ENCODE measurements at regions not wholly inside any gene's neighbourhood (a gene's known extent, or its start where the extent isn't known, plus 50 kb on each side); places are given as distances from the start of the nearest gene placed in this dataset.

DNA sequence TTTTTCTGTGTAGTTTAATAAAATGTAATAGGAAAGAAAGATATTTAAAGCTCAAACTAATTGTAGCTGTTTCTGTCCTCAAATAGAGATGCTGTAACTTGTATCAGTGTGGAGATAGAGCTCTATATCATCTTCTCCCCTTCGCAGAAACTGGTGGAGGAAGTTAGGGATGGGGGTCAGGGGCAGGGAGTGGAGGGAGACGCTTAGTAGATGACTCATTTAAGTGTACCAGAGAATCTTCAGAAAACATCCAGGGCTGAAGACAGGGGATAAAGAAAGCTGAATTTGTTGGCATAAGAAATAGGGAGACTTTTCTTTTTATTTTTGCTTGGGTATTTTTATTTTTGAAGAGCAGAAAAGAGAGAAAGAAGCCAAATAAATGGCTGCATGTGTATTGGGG is 282.6 kb upstream of the DPYD start:
- DNase-seq (ENCODE audit: low read depth in 2 of 2), result no peak

DNA sequence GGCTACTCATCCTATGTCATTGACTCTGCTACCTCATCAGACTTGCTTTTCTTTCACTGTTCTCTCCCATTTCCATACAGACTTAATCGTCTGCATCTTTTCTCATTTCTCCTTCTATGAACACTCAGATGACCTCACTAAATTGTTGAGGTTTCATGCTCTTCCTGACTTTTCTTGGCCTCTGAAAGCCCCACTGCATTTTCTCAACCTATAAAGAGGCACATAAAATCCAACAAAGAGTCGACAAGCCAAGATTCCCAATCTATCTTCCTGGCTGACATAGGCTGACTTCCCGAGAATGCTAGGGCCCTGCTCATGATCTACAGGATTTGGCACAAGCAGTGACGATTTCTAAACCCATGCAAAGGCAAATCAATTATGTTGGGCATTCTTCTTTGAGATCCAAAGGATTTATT is 280.8 kb upstream of the DPYD start:
- DNase-seq (ENCODE audit: low read depth in 2 of 2), result no peak

DNA sequence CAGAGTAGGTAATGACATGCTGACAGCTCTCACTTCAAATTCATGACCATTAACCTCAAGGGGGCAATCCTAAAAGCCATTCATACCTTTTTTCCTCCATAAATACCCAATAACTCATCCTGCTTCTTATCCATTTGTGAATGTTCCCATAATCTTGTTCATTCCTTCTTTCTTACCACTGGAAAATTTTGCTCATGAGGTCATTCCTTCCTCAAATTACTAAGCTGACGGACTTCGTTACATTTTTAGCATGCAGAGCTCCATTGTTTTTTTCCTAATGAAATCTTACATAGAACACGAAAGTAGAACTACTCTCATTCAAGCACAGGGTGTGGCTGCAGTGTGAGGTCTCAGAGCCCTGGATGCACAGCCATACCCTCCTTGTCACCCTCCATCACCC is 276.5 kb upstream of the DPYD start:
- DNase-seq (ENCODE audit: low read depth in 2 of 2), result no peak

DNA sequence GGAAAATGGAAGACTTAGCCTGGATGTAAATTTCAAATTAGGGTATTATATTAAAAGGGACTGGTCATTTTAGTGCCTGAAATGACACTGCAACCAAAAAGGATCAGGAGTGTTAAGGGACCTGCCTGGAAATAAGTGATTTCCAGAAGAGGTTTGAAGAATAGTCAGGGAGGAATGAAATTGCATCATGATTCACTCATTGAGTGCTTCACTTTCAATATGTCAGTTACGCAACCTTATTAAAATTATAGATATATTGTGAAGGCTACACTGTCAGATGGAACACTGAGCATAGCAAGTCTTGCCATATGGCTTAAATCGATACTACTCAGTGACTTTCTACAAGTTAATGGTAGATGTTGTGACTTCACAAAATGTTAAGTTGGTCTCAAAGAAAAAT is 275.2 kb upstream of the DPYD start:
- no peak for DNase-seq (ENCODE audit: low read depth in 2 of 2)

DNA sequence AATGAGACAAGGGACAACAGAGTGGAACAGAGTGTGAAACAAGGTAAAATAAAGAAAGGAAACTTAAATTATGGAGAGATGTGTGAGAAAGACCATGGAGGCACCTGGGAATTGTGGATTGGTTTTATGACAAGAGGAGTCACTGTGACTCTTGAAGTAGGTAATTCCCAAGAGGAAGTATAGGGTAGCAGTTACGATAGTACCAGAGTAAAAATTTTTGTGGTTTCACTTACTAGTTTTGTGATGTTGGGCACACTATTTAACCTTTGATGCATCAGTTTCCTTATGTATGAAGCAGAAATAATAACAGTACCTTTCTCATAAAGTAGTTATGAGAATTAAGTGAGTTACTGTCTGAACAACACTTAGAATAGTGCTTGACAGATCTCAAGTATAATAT is 267.9 kb upstream of the DPYD start:
- DNase-seq (ENCODE audit: low read depth in 2 of 2), result no peak

DNA sequence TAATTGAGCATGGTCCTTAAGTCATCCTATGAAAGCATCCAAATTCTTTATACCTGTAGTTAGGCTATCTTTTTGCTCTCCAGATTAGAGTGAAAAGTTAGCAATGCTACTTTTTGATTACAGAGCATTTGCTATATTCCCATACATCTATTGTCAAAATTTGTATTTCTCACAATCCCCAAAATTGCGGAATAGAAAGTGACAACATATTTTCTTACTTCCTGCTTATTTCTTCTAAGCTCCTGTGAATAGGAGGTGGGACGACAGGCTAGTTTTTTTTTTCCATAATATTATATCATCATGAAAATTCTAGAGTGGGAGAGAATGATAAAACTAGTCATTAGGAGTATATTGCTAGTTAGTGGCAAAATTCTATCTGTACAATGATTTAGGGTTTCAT is 264.0 kb upstream of the DPYD start:
- DNase-seq (ENCODE audit: low read depth in 2 of 2), result no peak

DNA sequence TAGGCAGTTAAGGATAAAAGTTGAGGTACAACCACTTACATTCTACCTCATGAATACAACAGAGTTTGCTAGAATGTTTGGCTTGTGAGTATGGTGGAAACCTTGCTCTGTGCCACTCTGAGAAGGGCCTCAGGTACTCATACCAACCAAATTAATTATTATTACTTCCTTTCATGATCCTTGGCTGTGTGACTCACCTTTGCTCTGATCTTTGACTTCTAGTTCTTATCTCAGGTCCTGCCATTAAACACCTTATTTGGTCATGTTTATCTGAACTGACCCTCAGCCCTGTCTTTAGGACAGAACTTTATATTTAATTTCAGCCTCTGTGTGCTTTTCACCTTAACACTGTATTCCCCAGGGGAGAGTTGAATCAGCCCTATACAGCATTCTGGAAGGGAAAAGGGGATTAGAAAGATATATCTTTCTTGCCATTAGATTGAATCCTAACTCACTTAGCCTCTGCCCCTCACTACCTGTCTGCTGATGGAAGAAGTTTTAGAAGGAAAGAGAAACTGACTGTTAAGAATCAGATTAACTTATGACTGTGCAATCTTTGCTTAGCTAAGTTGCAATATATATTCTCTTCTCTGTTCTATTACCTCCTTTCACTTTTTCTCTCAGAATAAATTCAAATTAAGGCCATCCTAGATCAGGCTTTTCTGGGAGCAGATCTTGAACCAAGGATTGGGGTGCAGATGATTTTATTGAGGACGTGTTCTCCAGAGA is 260.4 kb upstream of the DPYD start:
- DNase-seq (ENCODE audit: low read depth in 2 of 2), result no peak

DNA sequence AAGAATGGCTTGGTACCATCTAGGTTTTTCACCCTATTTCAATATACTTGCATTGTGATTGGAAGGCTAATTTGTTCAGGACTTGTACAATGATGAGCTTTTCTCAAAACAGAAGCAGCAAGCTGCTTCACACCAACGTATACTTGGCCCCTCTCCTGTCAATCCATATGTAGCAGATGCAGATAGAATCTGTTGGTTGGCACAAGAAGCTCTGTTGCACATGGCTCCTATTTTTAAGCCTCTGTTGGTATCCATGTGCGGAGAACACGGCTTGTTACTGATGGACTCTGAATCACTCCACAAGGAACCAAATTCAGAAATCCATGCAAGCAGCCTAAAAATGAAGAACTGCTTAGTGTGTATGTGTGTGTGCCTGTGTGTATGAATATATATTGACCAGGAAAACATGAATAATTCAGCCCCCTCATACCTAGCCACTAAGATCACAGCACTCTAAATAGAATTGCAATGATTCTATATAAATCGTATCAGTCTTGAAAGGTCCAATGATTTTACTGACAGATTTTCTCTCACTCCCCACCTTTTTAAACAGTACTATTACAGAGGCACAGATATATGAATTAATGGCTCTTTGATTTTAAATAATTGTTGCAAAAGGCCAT is 258.4 kb upstream of the DPYD start:
- DNase-seq (ENCODE audit: low read depth in 2 of 2), result no peak

DNA sequence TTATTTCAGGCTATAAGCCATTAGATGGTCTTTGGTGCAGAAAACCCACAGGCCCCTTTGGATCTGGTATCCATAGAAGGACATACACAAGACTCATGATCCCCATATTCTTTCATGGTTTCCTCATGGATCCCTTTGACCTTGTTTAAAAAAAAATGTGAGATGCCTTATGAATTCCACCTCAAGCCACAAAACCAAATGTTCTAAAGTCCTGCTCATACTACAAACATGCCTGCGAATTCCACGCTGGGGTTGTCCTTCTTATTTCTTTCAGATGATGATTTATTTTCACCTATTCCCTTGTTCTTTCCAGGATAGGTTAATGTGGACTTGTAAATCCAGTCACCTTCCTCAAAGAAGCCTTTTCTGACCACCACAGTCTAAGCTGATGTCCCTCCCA is 256.9 kb upstream of the DPYD start:
- no peak for DNase-seq (ENCODE audit: low read depth in 2 of 2)

DNA sequence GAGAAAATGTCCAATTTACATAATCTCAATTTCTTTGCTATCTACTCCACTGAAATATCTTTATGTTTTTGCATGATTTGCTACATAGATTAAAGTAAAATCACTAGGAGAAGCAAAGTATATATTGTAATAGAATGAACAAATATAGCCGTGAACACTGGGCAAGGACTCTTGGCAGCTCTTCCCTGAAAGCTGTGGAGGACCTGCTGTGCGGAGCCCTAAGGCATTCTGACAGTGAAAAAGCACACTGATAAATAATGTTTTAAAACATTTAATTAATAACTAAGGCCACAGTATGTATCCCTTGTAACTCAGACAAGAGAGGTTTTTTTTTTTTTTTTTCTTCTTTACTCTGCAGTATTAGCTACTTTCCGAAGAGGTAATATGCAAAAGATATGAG is 256.1 kb upstream of the DPYD start:
- DNase-seq (ENCODE audit: low read depth in 2 of 2), result no peak

DNA sequence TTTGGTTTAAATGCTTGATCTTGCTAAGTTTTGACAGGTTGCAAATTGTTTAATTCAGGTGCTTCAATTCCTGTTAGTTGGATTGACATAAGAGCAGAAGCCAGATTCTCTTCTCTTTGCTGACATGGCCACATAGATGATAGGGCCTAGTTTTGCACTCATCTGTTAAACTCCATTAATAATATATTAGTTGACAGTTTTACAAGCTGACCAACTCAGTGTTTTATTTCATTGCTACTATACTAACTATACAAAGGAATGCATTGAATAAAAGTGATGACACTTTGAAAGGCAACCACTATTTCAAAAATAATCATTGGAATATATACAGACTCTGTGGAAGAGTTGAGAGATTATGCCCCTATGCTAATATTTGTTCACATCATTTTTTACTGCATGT is 255.6 kb upstream of the DPYD start:
- DNase-seq (ENCODE audit: low read depth in 2 of 2), result no peak

DNA sequence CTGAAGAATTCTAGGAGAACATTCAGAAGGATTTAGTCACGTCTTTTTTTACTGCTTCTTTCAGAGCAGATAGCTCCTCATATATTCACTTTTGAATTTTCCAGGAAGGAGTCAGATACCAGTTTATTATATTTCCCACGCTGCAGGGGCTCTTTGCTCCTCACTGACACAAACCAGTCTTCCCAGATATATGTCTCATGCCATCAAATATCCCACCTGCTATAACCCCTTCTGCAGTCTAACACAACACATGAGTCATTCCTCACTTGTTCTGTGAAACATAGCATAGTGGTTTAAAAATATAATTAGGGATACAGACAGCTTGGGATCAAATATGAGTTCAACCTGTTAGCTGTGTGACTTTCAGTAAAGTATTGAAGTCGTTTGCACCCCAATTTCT is 251.7 kb upstream of the DPYD start:
- no peak for DNase-seq (ENCODE audit: low read depth in 2 of 2)

DNA sequence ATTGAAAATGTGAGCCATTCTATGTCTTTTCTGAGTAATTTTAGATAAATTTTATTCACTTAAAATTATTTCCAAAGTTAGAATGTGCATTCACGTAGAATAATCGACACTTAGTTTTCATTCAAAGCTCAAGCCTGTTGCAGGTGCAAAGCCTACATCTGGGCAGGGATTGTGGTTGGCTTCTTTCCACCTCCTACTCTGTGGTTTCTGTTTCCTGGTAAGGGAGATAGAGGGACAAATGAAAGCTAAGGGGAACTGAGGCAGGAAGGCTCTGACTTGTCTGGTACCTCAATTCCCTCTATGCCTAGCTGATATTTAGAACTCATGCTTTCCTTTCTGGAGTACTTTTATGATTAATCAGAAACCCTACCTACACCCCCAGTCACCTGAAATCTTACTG is 251.2 kb upstream of the DPYD start:
- no peak for DNase-seq (ENCODE audit: low read depth in 2 of 2)

DNA sequence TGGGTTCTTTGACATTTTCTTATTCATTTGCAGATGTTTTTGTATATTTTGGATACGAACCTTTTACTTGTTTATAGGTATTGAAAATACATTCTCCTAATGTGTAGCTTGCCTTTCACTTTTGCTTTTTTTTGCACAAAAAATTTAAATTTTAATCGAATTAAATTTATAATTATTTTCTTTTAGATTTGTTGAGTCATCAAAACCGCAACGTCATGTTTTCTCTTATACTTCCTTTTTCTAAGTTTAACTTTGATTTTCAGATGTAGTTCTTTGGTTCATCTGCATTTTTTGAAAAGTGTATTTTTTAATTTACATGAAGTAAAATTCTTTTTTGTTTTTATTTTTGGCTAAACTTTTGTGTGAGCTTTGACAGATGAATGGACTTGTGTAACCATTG is 243.7 kb upstream of the DPYD start:
- no peak for DNase-seq (ENCODE audit: low read depth in 2 of 2)

DNA sequence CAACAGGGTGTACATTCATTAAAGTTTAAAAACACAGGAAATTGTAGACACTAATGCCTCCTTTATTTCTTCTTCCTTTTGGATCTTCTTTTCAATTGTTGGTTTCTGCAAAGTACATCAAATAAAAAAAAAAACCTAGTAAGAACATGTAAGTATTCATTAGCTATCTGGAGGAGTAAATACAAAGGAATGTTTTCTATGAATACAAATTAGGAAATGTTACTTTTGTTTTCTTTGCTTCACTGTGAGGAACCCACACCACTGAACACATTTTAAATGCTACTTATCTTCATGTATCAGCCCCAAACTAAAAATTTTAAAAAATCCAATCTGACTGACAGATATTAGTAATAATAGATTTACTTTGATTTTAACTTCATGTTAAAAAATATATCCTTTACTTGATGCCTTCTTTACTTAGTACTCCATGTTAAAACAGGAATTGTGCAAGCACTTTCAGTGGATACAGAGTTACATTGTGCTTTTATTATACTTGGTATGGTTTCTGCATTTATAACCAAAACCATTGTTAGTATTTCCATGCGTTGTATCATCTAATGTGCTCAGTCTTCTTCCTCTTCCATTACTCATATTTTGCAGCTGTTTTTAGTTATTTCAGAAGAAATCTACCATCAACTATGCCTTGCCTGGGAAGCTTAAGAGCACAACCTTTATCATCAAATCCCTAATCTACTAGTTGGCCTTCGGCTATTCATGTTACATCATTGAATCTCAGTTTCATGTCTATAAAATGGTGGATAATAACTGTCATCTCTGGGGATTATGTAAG is 236.9 kb upstream of the DPYD start:
- no peak for DNase-seq (ENCODE audit: low read depth in 2 of 2)

DNA sequence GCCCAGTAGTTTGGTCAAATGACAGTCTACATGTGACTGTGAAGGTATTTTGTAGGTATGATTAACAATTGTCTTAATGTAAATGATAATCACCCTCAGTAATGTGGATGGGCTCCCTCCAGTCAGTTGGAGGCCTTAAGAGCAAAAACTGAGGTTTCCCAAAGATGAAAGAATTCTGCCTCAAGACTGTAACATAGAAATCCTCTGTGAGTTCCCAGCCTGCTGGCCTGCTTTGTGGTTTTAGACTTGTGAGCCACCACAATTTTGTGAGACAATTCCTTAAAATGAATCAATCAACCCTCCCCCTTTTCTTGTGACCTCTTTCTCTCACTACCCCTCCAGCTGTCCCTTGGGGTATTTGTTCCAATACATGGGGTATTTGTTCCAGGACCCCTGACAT is 226.4 kb upstream of the DPYD start:
- no peak for DNase-seq (ENCODE audit: low read depth in 2 of 2)

DNA sequence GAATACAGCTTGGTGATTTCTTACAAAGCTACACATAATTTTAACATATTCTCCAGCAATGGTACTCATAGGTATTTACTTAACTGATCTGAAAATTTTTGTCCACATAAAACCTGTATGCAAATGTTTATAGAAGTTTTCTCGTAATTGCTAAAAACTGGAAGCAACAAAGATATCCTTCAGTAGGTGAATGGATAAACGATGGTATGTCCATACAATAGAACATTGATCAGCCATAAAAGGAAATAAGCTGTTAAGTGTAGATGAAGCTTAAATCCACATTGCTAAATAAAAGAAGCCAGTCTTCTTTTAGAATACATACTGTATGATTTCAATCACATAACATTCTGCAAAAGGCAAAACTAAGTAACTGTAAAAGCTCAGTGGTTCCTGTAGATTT is 224.8 kb upstream of the DPYD start:
- no peak for DNase-seq (ENCODE audit: low read depth in 2 of 2)

DNA sequence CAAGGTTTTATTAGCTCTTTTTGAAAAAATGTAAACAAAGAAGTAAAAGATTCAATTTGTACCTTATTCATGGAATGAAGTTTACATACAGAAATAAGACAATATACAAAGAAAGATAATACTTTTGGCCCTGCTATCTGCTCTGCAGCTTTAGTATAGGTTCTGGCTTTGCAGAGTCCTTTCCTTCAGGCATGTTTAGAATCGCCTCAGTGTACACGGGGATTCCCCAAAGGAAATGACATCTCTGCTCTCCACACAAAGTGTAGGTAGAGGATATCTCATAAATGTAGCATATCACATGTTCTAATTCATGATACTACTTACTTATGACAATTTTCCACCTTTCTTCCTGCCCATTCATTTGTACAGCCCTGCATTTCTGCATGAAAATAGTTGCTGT is 222.6 kb upstream of the DPYD start:
- no peak for DNase-seq (ENCODE audit: low read depth in 2 of 2)

DNA sequence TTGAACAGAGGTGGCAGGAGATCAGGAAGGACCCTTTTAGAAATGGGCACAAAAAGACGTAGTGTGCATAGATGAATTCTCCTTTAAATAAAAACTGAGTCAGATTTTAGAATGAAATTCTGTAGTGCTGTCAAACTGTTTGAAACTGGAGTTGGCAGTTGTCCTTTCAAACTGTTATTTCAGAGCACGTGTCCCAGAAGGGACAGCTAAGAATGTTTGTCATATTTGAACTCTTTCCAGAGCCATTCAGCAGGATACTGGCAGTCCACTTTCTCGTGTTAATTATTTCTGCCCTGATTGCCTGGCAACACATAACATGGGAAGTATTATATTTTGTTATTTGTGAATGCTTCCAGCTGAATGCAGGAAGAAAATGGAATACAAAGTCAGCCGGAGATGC is 212.3 kb upstream of the DPYD start:
- no peak for DNase-seq (ENCODE audit: low read depth in 2 of 2)

DNA sequence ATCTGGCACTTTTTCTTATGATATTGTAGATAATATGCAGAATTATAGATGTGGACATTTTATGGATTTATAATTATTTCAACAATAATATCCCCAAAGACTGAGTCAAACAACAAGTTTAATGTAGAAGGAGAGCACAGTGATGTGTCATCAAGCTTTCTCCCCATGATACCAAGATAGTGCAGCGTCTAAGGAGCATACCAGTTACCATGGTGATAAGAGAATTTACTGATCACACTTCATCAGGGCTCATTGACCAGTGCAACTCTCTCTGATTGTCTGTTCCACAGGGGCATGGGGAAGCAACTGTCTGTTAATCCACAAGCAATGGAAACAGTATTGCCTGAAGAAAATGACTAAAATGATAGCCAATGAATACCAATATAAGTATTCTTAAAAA is 209.6 kb upstream of the DPYD start:
- no peak for DNase-seq (ENCODE audit: low read depth in 2 of 2)

DNA sequence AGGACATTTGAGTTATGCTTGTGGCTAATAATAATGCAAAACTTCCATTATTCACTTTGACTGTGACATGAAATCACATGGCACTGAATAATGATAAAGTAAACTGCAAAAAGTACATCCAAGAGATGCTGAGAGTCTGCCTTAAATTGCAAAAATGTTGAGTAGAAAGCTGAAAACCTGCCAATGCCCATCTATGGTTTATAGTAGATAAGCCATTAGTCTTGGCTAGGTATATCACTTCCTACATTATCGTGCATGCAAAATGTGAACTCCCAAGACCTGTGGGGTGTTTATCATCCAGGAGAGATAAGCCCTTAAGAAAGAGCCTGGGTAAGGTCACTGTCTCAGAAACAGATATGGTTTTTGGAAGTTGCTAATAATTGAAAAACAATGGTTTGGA is 208.7 kb upstream of the DPYD start:
- no peak for DNase-seq (ENCODE audit: low read depth in 2 of 2)

DNA sequence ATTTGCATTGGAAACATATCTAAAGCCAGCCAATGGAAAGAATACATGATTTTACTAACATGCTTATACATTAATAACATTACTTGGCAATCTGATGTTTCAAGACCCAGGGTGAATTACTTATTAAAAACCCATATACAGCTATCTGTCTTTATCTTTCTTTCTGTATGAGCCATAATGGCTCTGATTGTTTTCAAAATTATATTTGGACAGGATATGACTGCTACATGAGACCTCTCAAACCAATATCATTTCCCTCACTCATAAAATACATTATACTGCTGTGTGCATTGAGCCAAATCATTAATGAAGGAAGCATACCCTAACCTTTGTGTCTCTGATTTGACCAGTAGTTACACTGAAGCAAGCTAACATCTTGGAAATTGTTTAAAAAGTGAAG is 205.9 kb upstream of the DPYD start:
- no peak for DNase-seq (ENCODE audit: low read depth in 2 of 2)

DNA sequence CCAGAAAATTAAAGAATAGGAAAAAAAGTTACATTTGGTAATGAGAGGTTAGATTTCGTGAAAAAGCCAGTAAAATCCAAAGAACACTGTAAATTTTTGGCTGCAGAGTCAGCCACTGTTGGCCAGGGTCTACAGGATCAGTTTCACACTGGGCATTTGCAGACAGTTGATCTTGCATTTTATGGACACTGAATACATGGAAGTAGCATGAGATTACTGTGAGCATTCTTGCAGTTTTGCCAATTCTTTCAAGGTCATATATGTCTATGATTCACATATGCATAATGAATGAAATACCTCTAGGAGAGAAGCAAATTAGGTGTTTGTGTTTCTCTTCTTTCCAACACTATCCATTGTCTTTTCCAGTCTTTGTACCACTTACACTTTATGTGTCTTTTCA is 200.8 kb upstream of the DPYD start:
- no peak for DNase-seq (ENCODE audit: low read depth in 2 of 2)
